ENCODE measurements at regions not wholly inside any gene's neighbourhood (a gene's known extent, or its start where the extent isn't known, plus 50 kb on each side); places are given as distances from the start of the nearest gene placed in this dataset.

GRCh38 chr20:24894488-24894887 is 54.6 kb upstream of the CST7 start:
- H3K9me3 Mint-ChIP-seq (ENCODE audit: low read depth) = peaks cover 3% of the 10 kb centered on the region
- no peaks in the 10 kb centered on the region for H3K27me3 Mint-ChIP-seq

GRCh38 chr20:24894967-24895366 is 54.1 kb upstream of the CST7 start:
- no peak overlapping the region for H3K4me3 Mint-ChIP-seq
- H3K27me3 Mint-ChIP-seq = no peaks in the 10 kb centered on the region
- no peaks in the 10 kb centered on the region for H3K4me1 Mint-ChIP-seq (ENCODE audit: low read depth)
- peaks cover 3% of the 10 kb centered on the region for H3K36me3 Mint-ChIP-seq
- peaks cover 3% of the 10 kb centered on the region for H3K9me3 Mint-ChIP-seq (ENCODE audit: low read depth)
- H3K27ac Mint-ChIP-seq = no peak overlapping the region

More at GRCh38 chr20:24894488-24894887, 54.6 kb upstream of the CST7 start:
- peaks cover 3% of the 10 kb centered on the region for H3K36me3 Mint-ChIP-seq
- no peak overlapping the region for H3K27ac Mint-ChIP-seq
- no peak overlapping the region for H3K4me3 Mint-ChIP-seq
- H3K4me1 Mint-ChIP-seq (ENCODE audit: low read depth) = no peaks in the 10 kb centered on the region

- Mint-ChIP-seq H3K27me3 (no peaks in the 10 kb centered on the region), H3K36me3 (peaks cover 3% of the 10 kb centered on the region), H3K9me3 (ENCODE audit: low read depth) (peaks cover 3% of the 10 kb centered on the region), H3K27ac (no peak overlapping the region), H3K4me3 (no peak overlapping the region), H3K4me1 (ENCODE audit: low read depth) (no peaks in the 10 kb centered on the region)
Measured at GRCh38 chr20:24895431-24895830, 53.6 kb upstream of the CST7 start.

GRCh38 chr20:24895898-24896658 is 53.0 kb upstream of the CST7 start:
- Mint-ChIP-seq H3K27ac (no peak overlapping the region), H3K4me3 (no peak overlapping the region), H3K4me1 (ENCODE audit: low read depth) (no peaks in the 10 kb centered on the region), H3K9me3 (ENCODE audit: low read depth) (peaks cover 3% of the 10 kb centered on the region), H3K27me3 (no peaks in the 10 kb centered on the region), H3K36me3 (peaks cover 3% of the 10 kb centered on the region)

- H3K9me3 Mint-ChIP-seq (ENCODE audit: low read depth) = peaks cover 3% of the 10 kb centered on the region
- H3K36me3 Mint-ChIP-seq = peaks cover 3% of the 10 kb centered on the region
- H3K4me1 Mint-ChIP-seq (ENCODE audit: low read depth) = no peaks in the 10 kb centered on the region
- H3K4me3 Mint-ChIP-seq = no peak overlapping the region
- no peak overlapping the region for H3K27ac Mint-ChIP-seq
- H3K27me3 Mint-ChIP-seq = no peaks in the 10 kb centered on the region
Measured at GRCh38 chr20:24896984-24897383, 52.1 kb upstream of the CST7 start.

- Mint-ChIP-seq H3K4me1 (ENCODE audit: low read depth) (no peaks in the 10 kb centered on the region), H3K4me3 (no peak overlapping the region), H3K9me3 (ENCODE audit: low read depth) (peaks cover 3% of the 10 kb centered on the region), H3K27ac (no peak overlapping the region), H3K27me3 (no peaks in the 10 kb centered on the region), H3K36me3 (peaks cover 3% of the 10 kb centered on the region)
Measured at GRCh38 chr20:24897974-24898373, 51.1 kb upstream of the CST7 start.

GRCh38 chr20:24899153-24899552 is 49.9 kb upstream of the CST7 start:
- H3K4me3 Mint-ChIP-seq = no peak overlapping the region
- H3K9me3 Mint-ChIP-seq (ENCODE audit: low read depth) = peaks cover 3% of the 10 kb centered on the region
- H3K36me3 Mint-ChIP-seq = peaks cover 3% of the 10 kb centered on the region
- H3K4me1 Mint-ChIP-seq (ENCODE audit: low read depth) = no peaks in the 10 kb centered on the region
- H3K27ac Mint-ChIP-seq = no peak overlapping the region
- H3K27me3 Mint-ChIP-seq = no peaks in the 10 kb centered on the region

Data from activated naive CD8-positive, alpha-beta T cell (primary cell).